Daoy (cell line): ENCODE measurements at regions not wholly inside any gene's neighbourhood (a gene's known extent, or its start where the extent isn't known, plus 50 kb on each side); places are given as distances from the start of the nearest gene placed in this dataset.

Experiments used
- DNase-seq: peaks from one replicate; pipeline ENCODE4 v3.0.0-alpha.2; 2015; ENCODE audit warnings: low read depth

DNA sequence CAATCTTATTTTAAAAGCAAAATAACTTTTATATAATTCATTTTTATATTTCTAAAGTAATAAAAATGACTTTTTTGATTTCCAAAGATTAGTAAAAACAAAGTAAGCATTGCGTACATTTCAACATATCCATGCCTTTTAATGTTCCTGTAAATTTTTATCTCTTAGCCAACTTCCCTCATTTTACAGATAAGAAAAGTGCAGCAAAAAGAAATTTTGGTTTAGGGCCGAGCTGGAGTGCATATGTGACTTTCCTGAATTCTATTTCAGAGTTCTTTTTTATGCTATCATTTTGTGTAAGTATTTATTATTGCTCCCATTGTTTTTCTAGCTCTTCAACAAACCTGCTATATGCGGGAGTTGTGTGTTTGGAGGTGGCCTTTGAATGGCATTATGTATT lies 195.3 kb downstream of the NHLRC3 start:
- no peak for DNase-seq

DNA sequence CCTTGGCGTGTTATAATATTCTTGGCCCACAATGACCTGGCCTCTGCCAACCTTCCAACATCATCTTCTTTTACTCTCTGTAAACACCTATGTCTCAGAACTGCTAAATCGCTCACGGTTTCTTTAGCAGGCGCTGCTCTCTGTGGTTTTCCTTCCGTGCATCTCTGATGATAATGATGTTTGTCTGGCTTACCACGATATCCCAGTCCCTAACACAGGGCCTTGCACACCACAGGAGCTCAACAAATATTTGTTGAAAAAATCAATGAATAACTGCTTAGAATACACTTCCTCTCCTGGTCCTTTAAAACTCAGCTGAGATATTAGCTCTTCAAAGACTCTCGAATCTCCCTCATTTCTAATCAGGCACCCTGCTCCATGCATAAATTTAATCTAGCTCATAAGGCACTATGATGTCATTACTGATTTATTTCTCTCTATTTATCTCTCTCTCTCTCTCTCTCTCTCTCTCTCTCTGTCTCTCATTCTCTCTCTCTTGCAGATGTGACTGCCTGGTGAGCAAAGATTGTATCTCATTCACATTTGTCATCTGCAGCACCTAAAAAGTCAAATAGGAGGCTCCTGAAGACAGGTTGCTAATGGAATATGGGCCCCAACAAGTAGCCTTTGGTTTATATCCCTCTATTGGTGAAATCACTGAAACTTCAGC lies 206.4 kb downstream of the NHLRC3 start:
- no peak for DNase-seq

DNA sequence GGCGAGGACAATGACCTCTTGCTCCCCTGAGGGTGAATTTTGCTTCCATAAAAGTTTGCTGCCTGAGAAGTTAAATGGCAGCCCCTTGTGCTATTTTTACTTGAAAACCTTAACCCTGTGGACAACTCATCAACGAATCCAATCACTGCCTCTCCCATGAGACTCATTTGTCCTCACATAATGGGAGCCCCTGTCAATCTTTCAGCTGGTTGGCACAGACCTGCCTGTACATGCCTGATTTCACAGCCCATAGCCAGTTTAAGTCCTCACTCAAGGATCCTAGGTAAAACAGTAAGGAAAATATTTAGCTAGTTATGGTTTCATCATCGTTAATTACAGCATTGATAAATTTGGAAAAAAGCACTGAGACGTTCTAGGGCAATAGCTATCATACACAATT lies 207.4 kb downstream of the NHLRC3 start:
- no peak for DNase-seq

DNA sequence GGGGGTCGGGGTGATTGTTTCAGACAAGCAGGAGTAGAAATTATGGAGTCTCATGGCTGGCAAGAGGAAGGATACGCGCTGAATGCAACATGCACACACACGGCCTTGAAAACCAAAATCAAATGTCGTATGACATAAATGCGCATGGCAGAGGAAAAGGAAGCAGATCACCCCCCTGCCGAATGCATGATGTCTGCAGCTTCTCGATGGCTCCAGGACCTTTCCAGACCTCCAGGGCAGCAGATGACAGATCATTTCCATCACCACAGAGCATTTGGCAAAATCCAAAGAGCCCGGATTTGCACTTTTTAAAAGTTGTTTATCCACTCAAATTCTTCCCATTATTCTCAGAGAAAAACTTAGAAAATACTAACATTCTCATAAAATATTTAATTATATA lies 211.7 kb downstream of the NHLRC3 start:
- no peak for DNase-seq

DNA sequence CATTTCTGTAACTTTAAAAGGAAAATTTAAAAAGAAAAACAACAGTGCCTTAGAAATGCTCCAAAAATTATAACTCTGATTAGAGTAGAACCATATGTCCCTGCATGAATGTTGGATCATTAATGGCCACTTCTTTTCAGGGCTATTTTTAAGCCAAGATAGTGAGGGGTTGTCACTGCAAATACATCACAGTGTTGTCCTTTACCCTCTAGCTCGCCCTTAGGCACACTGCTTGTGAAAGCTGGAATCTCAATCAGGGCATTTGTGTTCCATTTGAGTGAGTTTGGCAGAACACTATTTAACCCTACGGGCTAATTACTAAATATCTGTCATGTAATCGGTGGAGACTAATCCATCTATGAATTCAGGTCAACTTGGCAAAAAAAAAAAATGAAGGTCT lies 212.2 kb downstream of the NHLRC3 start:
- no peak for DNase-seq

DNA sequence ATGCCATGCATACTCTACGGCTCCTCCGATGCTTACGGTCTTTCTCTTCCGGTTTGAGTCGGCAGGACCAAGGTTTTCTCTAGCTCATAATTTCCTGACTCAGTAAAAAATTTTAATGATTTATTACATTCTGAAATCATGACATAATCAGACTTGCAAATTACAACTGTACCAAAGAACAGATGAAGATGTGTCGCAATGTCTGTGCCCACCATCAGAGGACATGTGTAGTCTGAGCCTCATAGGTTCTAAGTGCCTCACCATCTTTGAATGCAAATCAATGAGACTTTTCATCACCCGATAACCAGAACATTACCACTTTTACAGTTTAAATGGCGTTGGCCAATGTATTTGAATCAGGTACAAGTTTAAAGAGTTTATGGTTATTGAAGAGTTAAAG lies 213.1 kb downstream of the NHLRC3 start:
- no peak for DNase-seq

DNA sequence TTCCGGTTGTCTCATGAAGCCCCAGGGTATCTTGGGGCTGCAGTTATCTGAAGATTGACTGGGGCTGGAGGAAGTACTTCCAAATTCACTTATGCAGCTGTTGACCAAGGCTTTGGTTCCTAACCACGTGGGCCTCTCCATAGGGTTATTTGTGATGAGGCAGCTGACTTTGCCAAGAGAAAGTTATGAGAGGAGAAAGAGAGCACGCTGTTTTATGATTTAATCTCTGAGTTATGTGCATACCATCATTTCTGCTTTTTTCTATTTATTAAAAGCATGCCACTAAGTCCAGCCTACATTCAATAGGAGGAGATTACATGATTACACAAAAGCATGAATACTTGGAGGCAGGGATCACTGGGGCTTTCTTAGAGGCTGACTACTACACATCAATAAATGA lies 215.5 kb downstream of the NHLRC3 start:
- DNase-seq: peak; percentile 1

DNA sequence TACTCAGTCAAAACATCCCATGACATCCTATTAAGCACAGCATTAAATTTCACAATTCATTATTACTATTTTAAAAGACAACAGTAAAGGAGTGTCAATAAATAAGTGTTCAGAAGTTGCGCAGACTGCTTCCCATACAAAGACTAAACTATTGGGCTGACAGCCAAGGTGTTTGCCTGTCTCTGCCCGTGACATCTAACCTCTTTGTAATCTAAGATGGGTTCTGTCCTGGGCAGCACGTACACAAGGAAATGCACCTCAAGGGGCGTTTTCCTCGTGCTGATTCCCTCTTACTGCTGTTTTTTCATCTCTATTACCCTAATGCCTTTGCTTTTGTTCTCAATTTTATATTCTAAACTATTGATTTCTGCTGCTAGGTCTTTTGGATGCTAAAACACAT lies 216.3 kb downstream of the NHLRC3 start:
- DNase-seq: no peak

DNA sequence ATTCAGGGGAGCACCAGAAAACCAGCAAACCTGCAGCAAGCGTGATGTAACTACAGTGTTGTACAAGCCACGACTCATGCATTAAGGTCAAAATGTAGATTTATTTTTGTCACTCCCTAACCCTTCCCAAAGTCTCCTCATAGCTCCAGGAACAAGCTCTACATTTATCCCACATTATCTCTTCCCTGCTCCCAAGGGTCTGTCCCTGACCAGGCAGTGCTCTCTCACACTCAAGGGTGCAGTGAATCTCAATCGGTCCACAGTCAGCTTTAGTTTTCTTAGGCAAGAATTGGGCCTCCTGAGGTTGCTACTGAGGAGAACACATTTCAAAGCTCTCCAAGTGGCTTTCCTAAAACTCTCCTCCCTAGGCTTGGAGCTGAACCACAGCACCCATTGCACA lies 219.4 kb downstream of the NHLRC3 start:
- DNase-seq: no peak

DNA sequence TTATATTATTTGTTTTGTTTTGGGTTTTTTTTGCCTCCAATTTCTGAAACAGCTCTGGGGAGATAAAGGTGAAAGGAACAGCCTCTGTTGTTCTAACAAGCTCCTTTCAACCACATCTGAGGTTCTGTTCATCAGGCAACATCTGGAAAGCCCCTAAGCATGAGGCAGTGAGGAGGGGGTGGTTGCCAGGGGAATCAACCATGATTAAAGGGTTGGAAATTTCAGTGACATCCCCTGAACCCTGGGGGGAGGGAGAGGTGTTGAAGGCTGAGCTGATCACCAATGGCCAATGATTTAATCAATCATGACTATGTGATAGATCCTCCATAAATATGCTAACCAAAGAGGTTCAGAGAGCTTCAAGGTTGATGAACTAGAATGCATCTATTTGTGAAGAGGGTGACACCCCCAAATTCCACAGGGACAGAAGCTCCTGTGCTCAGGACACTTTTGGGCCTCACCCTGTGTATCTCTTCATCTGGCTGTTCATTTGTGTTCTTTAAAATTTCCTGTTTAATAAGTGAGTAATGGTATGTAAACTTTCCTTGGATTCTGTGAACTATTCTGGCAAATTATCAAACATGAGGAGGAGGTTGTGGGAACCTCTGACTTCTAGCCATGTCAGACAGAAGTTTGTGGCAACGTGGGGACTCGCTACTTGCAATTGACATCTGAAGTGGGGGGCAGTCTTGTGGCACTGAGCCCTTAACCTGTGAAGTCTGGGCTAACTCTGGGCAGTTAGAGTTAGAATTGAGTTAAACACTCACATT lies 221.3 kb downstream of the NHLRC3 start:
- DNase-seq: no peak

DNA sequence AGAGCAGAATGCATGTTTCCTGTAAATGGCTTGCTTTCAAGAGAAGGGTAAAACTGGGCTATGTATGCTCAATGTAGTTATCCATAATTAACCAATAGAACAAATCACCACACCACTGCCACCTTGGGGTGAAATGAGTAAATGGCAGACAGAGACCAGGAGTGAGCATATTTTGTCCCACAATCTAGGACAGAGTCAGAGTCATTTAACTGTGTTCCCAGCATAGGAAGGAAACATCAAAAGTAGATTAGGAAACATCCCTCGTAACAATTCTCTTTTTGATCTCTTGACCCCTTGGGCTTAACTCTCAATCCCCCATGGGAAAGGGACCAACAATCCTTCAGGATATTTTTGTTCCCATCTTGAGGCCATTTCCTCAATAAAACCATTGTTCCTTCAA lies 224.8 kb downstream of the NHLRC3 start:
- DNase-seq: peak; percentile 18

DNA sequence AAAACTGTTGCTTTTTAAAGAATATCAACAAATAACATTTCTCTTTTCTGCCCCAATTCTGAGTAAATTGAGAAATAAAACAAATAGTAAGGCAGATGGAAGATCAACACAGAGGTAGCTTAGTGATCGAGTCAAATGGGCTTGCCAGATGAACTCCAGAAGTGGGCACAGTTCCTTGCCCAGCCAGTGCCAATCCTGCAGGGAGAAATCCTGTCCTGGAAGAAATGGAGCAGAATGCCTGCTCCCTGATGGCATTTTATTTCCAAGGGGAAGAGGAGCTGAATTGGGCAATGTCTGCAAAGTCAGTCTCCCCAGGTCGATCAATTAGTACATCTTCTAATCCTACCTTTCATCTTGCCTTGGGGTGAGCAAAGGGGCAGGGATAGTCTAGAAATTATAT lies 225.3 kb downstream of the NHLRC3 start:
- DNase-seq: no peak

DNA sequence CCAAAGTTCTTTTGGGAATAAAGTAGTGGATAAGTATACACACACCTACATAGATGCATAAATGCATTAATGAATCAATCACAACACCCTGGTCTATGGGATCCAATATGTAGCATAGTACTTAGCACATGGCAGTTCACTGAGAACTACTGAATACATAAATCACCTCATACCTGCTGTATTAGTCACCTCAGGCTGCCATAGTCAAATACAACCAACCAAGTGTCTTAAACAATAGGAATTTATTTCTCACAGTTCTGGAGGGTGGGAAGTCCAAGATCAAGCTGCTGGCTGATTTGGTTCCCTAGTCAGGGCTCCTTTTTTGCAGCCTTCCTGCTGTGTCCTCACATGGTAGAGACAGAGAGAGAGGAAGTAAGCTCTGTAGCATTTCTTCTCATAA lies 228.2 kb downstream of the NHLRC3 start:
- peak; percentile 1 for DNase-seq

DNA sequence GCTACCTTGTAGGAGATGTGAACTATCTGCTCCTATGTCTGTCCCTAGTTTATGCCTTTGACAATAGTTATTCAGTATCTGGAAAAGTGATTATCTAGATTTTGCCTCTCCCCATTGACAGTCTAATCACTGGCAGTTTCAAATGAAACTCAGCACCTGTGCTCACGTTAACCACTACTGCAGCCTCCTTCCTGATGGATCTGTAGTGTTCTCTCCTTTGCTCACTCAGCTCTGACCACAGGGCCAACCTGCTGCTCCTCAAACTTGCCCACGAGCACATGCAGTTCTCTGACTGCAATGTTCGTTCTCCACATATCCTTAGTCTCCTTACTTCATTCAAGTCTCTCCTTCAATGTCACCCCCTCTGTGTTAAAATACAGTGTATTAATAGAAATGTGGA lies 230.1 kb downstream of the NHLRC3 start:
- no peak for DNase-seq

DNA sequence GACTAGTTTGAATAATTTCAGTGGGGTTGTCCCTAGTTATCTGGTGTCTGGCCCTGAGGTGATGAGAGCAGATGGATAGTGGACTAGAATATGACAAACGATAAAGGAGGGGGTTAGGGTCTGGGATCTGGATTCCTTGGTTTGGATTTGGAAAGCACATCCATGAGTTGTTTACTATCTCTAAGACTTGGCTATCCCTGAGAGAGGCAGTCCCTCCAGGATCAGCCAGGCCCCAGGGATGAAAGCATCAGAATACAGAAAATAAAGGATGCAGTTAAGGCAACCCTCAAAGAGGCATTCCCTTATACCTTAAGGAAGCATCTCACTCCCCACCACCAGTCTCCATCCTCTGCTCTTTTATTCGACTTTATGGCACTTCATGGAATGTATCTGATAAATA lies 230.7 kb downstream of the NHLRC3 start:
- no peak for DNase-seq

DNA sequence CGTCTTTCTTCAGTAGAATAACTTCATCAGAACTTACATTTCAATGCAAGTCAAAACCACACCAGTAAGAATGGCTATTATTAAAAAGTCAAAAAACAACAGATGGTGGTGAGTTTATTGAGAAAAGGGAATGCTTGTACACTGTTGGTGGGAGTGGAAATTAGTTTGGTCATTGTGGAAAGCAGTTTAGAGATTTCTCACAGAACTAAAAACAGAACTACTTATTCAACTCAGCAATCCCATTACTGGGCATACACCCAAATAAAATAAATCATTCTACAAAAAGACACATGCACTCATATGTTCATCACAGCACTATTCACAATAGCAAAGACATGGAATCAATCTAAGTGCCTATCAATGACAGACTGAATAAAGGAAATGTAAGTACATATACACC lies 231.2 kb downstream of the NHLRC3 start:
- no peak for DNase-seq

DNA sequence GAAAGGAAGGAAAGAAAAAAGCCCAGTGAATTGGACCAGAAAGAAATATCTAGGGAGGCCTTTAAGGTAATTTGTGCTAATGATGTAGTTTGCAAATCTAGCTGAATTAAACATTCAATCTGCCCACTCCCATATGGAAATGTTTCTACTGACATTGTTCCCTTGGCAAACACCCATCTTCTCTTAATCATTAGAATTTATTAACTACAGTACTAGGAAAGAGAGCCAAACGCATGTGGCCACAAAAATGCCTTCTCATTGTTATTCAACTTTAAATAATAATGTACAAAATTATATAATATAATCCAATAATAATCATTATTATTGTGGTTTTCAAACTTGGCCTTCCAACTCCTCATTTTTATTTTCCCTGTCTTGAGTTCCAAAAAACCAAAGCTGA lies 234.7 kb downstream of the NHLRC3 start:
- DNase-seq: no peak

DNA sequence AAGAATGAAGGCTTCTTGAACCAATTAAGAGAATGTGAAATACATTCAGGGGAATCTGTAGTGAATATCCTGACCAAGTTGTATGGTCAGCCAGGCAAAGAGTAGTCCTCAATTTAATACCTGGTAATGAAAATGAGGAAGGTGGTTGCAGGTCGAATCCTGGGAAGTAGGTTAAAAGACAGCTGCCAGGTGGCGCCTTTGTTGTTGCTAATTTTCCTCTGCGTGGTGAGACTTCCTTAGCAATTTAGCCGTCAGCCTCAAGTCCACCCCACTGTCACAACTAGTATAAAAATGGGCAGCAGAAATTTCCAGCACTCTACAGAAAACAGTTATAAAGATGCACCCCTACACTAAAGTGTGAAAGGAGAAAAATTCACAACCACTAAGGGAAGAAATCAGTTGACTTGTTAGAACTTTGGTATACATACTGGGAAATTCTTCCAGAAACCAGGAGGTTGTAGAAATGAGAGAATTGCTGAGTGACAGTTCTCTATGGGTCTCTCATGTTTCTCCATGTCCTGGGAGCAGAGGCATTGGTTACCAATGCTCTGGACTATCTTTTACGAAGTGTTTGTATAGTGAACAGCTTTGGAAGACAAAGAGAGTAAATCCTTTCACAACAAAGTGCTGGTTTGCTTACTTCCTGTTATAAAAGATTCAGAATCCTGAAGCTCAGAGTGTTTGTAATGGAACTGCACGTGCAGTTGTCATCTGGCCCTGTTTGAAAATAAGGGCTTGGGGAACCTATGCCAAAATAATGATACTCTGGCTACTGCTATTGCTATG lies 235.9 kb downstream of the NHLRC3 start:
- DNase-seq: no peak

DNA sequence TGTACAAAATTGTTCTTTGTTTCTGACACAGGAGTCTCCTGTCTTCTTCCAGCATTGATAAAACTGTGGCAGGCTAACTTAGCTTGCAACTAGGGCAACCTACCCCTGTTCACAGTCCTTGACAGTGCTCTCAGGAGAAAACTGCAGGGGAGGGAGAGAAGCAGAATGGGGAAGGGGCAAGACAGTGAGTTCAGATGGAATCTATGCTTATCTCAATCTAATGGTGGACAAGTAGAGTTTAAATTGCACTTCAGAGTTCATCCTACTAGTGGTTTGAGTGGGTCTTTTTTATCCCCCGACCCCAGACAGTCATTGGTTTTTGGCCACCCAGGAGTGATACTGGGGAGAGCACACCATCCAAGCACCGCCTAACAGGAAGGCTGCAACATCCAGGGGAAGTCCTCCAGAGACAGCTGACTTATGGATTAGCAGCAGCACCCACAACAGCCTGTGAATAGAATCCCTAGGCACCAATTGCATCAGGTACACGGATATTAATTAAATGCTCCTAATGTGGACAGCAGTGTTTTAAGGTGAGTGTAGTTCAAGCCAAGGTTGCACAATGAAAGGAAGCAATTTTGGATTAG lies 236.6 kb downstream of the NHLRC3 start:
- DNase-seq: no peak

DNA sequence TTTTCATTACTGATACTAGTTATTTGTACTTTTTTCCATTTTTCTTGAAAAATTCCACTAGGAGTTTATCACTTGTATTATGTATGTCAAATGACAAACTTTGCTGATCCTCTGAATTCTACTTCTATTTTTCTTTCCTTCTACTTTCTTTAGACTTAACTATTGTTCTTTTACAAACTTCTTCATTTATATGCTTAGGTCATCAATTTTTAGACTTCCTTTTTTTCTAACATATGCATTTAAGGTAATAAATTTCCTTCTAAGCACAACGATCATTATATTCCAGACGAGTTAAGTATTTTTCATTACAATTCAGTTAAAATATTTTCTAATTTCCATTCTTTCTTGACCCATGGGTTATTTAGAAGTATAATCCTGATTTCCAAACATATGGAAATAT lies 240.8 kb downstream of the NHLRC3 start:
- DNase-seq: no peak

DNA sequence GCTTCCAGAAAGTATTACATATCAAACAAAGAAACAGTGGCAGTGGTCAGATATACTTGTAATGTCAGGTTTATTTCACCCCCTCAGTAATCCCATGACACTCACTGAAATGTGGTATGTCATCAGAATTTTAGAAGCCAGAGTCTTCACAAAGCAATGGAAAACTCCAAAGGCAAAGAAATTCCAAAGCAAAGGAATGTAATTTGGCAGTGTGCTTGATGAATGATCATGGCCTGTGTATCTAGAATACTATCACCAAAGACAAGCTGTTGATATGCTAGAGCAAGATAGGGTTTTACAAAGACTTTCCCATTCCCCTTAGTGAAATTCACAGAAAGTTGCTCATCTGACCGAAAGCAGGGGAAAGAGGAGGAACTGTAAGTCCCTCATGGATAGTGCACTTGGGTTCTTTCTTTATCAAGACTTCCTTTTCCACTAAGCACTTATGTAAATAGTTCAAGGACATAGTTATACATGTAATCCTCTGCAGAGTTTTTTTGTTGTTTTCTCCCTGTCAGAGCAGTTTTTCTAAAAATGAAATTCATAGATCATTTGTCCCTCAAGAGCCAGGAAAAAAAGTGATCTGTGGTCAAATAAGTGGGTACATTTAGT lies 243.4 kb downstream of the NHLRC3 start:
- DNase-seq: no peak

DNA sequence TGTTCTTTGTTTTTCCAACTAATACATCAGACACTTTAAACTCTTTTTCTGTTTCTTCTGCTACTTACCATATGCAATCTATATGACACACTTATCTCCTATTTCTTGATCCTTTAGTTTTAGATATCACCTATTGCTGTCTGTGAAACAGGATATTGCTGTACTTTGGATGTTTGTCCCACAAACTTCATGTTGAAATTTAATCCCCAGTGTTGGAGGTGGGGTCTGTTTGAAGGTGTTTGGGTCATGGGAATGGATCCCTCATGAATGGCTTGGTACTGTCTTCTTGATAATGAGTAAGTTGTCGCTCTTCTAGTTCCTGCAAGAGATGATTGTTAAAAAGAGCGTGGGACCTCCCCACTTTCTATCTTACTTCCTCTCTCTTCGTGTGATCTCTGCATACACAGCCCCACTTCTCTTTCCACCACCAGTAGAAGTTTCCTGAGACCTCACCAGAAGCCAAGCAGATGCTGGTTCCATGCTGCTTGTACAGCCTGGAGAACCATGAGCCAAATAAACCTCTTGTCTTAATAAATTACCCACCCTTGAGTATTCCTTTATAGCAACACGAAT lies 244.2 kb downstream of the NHLRC3 start:
- DNase-seq: no peak
